ENCODE measurements at regions not wholly inside any gene's neighbourhood (a gene's known extent, or its start where the extent isn't known, plus 50 kb on each side); places are given as distances from the start of the nearest gene placed in this dataset.
"Not testable (repeated sequence)": the region's sequence is repeated elsewhere in the genome, so short reads cannot be mapped to it uniquely, and the experiment has no call there.

DNA sequence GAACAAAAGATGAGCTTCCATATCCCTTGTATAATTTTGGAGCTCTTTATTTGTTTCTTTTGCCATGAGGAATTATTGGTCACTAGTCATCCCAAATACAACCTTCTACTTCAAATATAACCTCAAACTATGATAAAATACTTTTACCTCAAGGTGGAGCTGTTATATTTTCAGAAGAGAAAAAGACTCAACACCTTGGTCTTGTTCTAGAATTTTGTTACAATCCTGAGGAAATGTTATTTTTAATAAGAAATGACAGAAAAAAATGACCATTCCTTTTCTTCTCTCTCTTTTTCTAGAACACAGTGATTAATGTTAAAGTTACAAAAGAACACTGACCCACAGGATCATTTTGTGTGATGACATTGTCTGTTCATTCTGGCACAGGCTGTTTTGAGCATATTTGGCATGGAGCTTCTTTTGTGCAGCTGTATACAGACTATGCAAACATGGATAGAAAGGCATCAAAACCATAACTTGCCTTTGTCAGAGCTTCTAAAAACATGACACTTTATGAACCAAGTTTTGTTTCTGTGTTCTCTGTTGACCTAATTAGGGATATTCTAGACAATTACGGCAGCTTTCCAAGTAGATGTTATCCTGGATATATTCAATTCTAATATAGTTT is 159.6 kb upstream of the CTSO start:
- POLR2A ChIA-PET, result no interaction called here
- no peak overlapping the region for H3K4me3 ChIP-seq (ENCODE audit: low read depth, low read length)
- TF ChIP-seq, protein P1, sequence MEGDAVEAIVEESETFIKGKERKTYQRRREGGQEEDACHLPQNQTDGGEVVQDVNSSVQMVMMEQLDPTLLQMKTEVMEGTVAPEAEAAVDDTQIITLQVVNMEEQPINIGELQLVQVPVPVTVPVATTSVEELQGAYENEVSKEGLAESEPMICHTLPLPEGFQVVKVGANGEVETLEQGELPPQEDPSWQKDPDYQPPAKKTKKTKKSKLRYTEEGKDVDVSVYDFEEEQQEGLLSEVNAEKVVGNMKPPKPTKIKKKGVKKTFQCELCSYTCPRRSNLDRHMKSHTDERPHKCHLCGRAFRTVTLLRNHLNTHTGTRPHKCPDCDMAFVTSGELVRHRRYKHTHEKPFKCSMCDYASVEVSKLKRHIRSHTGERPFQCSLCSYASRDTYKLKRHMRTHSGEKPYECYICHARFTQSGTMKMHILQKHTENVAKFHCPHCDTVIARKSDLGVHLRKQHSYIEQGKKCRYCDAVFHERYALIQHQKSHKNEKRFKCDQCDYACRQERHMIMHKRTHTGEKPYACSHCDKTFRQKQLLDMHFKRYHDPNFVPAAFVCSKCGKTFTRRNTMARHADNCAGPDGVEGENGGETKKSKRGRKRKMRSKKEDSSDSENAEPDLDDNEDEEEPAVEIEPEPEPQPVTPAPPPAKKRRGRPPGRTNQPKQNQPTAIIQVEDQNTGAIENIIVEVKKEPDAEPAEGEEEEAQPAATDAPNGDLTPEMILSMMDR (IDR thresholded peaks at IDR 0.05; ENCODE audit: insufficient read depth, low read length, missing control alignments), result no peak
- CTCF ChIA-PET, result interaction anchor here (0.8 to 1.5 kb wide), 10 partner anchors 10 to 1866 kb away, joined by 3 to 4 read pairs (median 3); no protein-coding TSS in a partner anchor
- DNase-seq (ENCODE audit: low read depth, low spot score), result no peak

DNA sequence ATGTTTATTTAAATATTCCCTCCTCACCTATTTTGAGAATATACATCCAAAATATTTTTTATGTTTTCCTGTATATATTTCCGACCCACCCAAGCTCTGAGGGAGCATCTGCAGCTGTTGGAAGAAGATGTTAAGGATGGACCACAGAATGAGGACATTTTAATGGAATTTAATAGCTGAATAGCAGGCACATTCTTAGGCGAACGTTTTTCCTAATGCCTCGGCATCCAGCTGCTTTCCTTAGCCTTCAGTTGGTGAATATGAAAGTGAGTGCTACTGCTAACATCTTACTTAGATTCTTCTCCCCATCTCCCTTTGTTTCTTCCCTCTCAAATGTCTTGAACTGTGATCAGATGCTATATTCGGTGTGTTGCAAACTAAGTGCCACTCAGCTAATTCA is 158.0 kb upstream of the CTSO start:
- ChIA-PET POLR2A (no interaction called here), CTCF (no interaction called here)
- no peak for DNase-seq (ENCODE audit: low read depth, low spot score)
- H3K4me3 ChIP-seq (ENCODE audit: low read depth, low read length), result no peak overlapping the region
- TF ChIP-seq, protein P1 (IDR thresholded peaks at IDR 0.05; ENCODE audit: insufficient read depth, low read length, missing control alignments), result no peak

DNA sequence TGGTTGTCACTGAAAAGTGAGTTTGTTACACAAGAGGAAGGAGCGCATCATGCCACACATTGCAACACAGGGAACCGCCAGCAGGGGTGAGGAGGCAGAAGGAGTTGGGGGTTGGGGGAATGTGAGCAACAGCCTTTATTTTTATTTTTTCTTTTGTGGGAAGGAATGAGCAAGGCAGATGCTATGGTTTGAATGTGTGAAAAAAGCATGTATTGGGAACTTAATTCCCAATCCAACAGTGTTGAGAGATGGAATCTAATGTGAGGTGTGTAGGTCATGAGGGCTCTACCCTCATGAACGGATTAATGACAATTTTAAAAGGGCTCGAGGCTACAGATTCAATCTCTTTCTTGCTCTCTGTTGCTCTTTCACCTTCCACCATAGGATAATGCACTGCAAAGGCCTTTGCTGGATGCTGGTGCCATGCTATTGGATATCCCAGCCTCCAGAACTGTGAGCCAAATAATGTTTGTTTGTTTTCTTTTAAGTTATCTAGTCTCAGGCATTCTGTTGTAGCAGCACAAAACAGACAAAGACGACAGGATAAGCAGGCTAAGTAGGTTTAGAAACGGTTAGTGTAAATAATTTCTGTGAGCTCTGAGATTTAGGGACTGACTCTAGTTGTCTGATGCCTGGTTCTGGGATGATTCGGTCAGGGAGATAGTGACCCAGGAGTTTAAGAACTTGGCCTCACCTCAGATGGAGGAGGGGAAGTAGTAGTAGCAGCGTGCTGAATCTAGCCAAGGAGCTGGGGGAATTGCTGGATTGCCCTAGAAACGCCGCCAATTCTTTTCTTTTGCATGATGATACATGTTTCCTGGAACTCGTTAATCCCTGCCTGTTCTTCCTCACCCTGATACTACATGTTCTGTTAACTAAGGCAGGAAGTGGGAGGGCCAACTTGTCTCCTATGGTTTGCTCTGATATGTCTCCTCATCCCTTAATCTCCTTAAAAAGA is 156.6 kb upstream of the CTSO start:
- POLR2A ChIA-PET, result no interaction called here
- CTCF ChIA-PET, result no interaction called here
- no peak for DNase-seq (ENCODE audit: low read depth, low spot score)
- TF ChIP-seq, protein P1 (IDR thresholded peaks at IDR 0.05; ENCODE audit: insufficient read depth, low read length, missing control alignments), result peak; percentile 1
- no peak overlapping the region for H3K4me3 ChIP-seq (ENCODE audit: low read depth, low read length)

DNA sequence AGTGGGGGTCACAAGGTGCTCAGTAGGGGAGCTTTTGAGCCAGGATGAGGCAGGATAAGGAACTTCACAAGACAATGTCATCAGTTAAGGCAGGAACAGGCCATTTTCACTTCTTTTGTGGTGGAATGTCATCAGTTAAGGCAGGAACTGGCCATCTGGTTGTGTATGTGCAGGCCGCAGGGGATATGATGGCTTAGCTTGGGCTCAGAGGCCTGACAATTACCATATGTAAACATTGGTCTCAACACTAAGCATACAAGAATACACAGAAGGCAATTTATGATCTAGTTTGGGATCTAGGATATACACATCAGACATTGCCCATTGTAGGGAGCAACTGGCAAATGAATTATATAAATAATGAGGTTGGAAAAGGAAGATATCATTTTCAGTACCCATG is 155.4 kb upstream of the CTSO start:
- POLR2A ChIA-PET; DNase-seq (ENCODE audit: low read depth, low spot score); CTCF ChIA-PET; H3K4me3 ChIP-seq (ENCODE audit: low read depth, low read length): not testable (repeated sequence)

DNA sequence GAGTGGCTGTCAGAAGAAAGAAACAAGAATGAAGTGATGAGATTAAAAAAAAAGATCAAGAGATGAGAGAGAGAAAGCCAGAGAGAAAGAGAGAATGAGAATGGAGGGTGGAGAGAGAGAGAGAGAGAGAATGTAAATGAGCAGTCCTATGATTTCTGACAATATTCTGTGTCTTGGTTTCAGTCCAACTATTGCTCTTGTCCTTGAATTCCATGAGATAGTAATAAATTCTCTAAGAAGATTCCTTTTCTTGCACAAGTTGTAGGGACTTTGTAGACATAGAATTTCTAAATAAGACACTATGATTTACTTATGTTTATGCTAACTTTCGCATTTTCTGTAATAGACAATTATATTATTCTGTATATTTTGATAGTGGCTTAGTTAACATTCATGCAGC is 149.6 kb upstream of the CTSO start:
- H3K4me3 ChIP-seq (ENCODE audit: low read depth, low read length), result no peak overlapping the region
- ChIA-PET CTCF (interaction anchor here (0.6 kb wide), 1 partner anchor 10 kb away, joined by 4 read pairs; no protein-coding TSS in a partner anchor), POLR2A (no interaction called here)
- TF ChIP-seq, protein P1 (IDR thresholded peaks at IDR 0.05; ENCODE audit: insufficient read depth, low read length, missing control alignments), result no peak
- DNase-seq (ENCODE audit: low read depth, low spot score), result no peak

DNA sequence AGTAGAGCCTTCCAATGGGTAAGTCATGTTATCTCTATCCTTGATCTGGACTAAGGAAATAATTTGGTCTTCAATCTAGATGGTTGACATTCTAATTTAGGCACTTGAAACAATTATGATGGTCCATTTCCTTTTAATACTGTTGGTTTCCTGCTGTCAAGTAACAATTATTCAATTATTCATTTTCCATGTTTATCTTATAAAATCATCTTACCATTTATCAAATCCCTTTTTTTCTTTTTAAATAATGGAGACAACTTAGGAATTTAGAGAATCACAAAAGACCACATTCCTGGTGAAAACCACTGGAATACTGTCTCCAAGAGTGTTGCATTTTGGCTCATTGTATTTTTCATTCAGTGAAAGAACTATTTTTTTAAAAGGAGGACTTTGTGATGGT is 148.7 kb upstream of the CTSO start:
- H3K4me3 ChIP-seq (ENCODE audit: low read depth, low read length), result no peak overlapping the region
- TF ChIP-seq, protein P1 (IDR thresholded peaks at IDR 0.05; ENCODE audit: insufficient read depth, low read length, missing control alignments), result no peak
- CTCF ChIA-PET, result interaction anchor here (1.1 kb wide), 1 partner anchor 11 kb away, joined by 3 read pairs; no protein-coding TSS in a partner anchor

More for the DNA sequence above, 148.7 kb upstream of the CTSO start:
- POLR2A ChIA-PET, result no interaction called here
- DNase-seq (ENCODE audit: low read depth, low spot score), result no peak

Measured in AG04449 (cell line).